ENCODE measurements at regions not wholly inside any gene's neighbourhood (a gene's known extent, or its start where the extent isn't known, plus 50 kb on each side); places are given as distances from the start of the nearest gene placed in this dataset.

DNA sequence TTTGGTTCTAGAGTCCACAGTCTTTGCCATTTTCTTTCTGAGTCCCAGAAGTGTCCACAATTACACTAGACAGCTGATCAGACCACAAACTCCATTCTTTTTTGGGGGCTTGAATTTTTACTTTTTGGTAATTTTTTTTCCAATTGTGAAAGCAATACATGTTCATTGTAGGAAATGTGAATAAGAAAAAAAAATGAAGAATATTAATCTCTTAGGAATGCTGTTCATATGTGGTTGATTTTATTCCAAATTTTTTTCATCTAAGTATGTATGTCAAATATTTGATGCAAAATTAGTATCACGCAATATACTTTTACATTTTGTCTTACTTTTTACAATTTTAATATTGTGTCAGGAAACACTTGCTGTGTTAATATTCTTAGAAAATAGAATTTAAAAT lies 76.4 kb upstream of the ETS2 start:
- TF ChIP-seq, protein P1, sequence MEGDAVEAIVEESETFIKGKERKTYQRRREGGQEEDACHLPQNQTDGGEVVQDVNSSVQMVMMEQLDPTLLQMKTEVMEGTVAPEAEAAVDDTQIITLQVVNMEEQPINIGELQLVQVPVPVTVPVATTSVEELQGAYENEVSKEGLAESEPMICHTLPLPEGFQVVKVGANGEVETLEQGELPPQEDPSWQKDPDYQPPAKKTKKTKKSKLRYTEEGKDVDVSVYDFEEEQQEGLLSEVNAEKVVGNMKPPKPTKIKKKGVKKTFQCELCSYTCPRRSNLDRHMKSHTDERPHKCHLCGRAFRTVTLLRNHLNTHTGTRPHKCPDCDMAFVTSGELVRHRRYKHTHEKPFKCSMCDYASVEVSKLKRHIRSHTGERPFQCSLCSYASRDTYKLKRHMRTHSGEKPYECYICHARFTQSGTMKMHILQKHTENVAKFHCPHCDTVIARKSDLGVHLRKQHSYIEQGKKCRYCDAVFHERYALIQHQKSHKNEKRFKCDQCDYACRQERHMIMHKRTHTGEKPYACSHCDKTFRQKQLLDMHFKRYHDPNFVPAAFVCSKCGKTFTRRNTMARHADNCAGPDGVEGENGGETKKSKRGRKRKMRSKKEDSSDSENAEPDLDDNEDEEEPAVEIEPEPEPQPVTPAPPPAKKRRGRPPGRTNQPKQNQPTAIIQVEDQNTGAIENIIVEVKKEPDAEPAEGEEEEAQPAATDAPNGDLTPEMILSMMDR (IDR thresholded peaks at IDR 0.05; ENCODE audit: insufficient read depth, low read length), result no peak
- H3K27me3 ChIP-seq (ENCODE audit: insufficient read depth, poor library complexity, severe bottlenecking), result no peaks in the 10 kb centered on the region
- no peak for DNase-seq (ENCODE audit: low read depth in 1 of 2, low spot score in 1 of 2)
- no peak overlapping the region for H3K4me3 ChIP-seq (replicated peaks; ENCODE audit: insufficient read depth, low read length)
- H3K27ac ChIP-seq (replicated peaks), result no peak overlapping the region

DNA sequence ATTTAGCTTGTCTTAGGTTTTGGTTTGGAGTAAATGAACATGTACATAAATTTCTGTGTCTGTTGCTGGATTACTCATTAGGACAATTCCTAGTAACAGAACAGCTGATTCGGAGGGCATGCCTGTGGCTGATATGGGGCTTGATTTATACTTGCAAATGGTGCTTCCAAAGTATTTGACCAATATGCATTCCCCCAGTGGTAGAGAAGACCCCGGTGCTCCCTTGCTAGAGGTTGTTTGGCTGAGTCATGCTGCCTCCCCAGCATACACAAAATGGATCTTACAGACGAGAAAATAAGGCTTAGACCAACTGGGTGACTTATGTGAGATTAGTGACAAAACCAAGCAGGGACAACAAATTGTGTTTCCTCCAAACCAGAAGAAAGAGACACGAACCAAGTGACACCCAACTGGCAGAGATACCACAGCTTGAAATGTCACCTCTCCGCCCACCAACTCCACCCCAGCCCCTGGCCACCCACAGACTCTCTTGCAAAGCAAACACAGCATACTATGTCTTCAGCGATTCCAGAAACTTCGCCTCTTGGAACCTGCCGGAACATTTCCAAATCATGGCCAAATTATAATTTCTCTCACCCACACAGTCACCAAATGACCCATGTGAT lies 75.9 kb upstream of the ETS2 start:
- Histone ChIP-seq H3K27ac (replicated peaks) (no peak overlapping the region), H3K4me3 (replicated peaks; ENCODE audit: insufficient read depth, low read length) (no peak overlapping the region)
- TF ChIP-seq SPI1 (IDR thresholded peaks at IDR 0.05; ENCODE audit: borderline replicate concordance, low read depth) (no peak), GABPA (IDR thresholded peaks at IDR 0.05; ENCODE audit: low read depth) (no peak), POLR2AphosphoS5 (IDR thresholded peaks at IDR 0.05; ENCODE audit: low read depth) (no peak)
- TF ChIP-seq, protein P2, sequence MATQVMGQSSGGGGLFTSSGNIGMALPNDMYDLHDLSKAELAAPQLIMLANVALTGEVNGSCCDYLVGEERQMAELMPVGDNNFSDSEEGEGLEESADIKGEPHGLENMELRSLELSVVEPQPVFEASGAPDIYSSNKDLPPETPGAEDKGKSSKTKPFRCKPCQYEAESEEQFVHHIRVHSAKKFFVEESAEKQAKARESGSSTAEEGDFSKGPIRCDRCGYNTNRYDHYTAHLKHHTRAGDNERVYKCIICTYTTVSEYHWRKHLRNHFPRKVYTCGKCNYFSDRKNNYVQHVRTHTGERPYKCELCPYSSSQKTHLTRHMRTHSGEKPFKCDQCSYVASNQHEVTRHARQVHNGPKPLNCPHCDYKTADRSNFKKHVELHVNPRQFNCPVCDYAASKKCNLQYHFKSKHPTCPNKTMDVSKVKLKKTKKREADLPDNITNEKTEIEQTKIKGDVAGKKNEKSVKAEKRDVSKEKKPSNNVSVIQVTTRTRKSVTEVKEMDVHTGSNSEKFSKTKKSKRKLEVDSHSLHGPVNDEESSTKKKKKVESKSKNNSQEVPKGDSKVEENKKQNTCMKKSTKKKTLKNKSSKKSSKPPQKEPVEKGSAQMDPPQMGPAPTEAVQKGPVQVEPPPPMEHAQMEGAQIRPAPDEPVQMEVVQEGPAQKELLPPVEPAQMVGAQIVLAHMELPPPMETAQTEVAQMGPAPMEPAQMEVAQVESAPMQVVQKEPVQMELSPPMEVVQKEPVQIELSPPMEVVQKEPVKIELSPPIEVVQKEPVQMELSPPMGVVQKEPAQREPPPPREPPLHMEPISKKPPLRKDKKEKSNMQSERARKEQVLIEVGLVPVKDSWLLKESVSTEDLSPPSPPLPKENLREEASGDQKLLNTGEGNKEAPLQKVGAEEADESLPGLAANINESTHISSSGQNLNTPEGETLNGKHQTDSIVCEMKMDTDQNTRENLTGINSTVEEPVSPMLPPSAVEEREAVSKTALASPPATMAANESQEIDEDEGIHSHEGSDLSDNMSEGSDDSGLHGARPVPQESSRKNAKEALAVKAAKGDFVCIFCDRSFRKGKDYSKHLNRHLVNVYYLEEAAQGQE (IDR thresholded peaks at IDR 0.05; ENCODE audit: insufficient replicate concordance, low read depth), result no peak
- TF ChIP-seq, protein P1 (IDR thresholded peaks at IDR 0.05; ENCODE audit: insufficient read depth, low read length), result no peak

DNA sequence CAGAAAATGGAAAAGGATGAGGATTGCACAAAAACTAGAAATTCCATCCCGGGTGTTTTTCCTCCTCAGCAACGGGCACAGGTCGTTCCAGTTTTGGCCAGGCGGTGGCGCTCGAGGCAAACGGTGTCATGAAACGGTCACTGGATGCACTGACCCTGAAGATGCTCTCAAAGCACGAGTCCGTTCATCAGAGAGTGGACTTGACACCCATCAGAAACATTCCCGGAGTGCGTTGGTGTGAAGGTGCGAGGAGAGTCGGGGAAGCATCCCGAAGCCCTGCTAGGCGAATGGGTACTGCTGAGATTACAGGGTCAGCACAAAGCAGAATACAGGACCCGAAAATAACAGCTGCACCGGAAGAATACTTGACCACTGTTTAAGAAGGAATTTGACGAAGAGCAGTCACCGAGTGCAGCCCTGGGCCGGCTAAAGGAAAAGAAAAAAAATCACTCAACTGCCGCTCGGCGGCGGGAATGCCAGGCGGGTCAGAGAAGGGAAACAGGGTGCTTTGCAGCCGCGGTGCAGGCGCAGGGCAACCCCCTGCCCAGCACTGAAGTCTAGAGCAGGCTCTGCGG lies 71.7 kb upstream of the ETS2 start:
- peak; percentile 47 to 79 for DNase-seq (ENCODE audit: low read depth in 1 of 2, low spot score in 1 of 2)
- no peaks in the 10 kb centered on the region for H3K27me3 ChIP-seq (ENCODE audit: insufficient read depth, poor library complexity, severe bottlenecking)
- peak overlapping the region; percentile 46 for H3K4me3 ChIP-seq (replicated peaks; ENCODE audit: insufficient read depth, low read length)
- H3K27ac ChIP-seq (replicated peaks), result peak overlapping the region; percentile 63
- no peak for TF ChIP-seq GABPA (IDR thresholded peaks at IDR 0.05; ENCODE audit: low read depth)
- TF ChIP-seq, protein P1 (IDR thresholded peaks at IDR 0.05; ENCODE audit: insufficient read depth, low read length), result peak; percentile 93

More for the DNA sequence above, 75.9 kb upstream of the ETS2 start:
- no peaks in the 10 kb centered on the region for H3K27me3 ChIP-seq (ENCODE audit: insufficient read depth, poor library complexity, severe bottlenecking)
- DNase-seq (ENCODE audit: low read depth in 1 of 2, low spot score in 1 of 2), result no peak

DNA sequence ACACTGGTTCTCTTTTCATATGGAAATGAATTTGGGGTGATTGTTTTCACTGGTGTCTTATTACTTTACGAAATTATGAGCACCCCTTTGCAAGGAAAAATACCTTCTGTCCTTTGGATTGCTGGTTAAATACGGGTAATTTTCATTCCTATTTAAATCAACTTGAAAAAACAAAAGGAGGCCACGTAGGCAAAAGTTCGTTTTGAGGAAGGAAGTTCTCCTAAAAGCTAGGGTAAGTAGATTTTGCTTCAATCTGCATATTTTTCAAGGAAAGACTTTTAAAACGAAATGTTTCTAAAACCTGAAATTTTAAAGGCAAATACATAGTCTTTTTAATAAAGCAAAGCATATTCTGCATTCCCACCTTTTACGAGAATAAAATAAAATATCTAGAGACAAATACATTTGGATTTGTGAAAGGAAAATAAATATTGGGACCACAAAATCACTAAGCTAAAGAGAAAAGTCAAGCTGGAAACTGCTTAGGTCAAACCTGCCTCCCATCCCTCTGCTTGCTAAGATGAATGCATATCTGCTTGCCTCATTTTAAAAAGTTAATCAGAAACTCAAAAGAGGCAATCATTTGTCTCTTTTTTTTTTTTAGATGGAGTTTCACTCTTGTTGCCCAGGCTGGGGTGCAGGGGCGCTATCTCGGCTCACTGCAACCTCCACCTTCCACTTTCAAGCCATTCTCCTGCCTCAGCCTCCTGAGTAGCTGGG lies 70.9 kb upstream of the ETS2 start:
- Histone ChIP-seq H3K4me3 (replicated peaks; ENCODE audit: insufficient read depth, low read length) (peak overlapping the region; percentile 46), H3K27ac (replicated peaks) (peak overlapping the region; percentile 63), H3K27me3 (ENCODE audit: insufficient read depth, poor library complexity, severe bottlenecking) (no peaks in the 10 kb centered on the region)
- peak in 1 of 2 experiments; percentile 19 for DNase-seq (ENCODE audit: low read depth in 1 of 2, low spot score in 1 of 2)
- TF ChIP-seq, protein P1 (IDR thresholded peaks at IDR 0.05; ENCODE audit: insufficient read depth, low read length), result no peak
- TF ChIP-seq GABPA (IDR thresholded peaks at IDR 0.05; ENCODE audit: low read depth) (no peak), SPI1 (IDR thresholded peaks at IDR 0.05; ENCODE audit: borderline replicate concordance, low read depth) (peak; percentile 31; the same call in 1 of the 2 replicates)
